ENCODE measurements at regions not wholly inside any gene's neighbourhood (a gene's known extent, or its start where the extent isn't known, plus 50 kb on each side); places are given as distances from the start of the nearest gene placed in this dataset.

DNA sequence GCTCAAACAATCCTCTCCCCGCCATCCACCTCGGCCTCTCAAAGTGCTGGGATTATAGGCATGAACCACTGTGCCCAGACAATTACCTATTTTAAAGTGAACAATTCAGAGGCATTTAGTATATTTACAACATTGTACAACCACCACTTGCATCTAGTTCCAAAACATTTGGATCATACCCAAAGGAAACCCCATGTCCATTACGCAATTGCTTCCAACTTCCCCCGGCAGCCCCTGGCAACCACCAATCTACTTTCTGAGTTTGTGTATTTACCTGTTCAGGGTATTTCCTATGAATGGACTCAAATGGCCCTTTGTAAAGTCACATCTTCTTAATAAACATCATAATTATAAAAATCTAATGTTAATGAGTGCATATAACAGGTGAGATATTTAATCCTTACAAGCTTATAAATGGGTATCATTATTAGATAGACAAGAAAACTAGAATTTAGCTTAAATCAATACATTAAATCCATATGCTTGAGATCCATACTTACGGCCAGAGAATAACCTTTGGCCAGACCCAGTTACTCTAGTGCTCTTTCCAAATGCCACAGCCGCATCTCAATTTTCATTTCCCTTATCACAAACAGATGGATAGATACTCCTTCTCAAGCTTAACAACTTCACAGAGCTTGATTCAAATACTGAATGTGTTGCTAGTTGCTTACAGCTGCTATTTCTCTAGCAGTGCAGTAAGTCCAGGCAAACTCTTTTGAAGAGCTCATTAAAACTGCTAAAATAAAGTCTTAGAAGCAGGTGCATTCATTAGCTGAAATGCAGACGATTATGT is 133.4 kb upstream of the MKLN1 start:
- no peak for DNase-seq

DNA sequence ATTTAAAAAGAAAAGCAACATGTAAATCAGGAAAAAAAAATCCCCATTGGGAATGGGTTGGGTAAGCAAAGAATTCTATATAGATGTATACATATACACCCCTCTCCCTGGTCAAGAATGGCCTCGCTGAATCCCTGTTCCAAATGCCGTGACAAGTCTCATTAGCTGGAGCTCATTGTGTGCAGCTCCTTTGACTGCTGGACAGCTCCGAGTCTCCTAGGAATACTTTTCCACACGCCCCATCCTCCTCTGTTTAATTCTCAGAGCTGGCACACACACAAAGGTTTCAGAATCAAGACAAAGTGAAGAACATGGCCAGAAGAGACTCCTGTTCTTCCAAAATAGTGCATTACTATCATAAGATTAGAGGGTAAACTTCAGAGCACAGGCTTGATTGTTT is 130.9 kb upstream of the MKLN1 start:
- no peak for DNase-seq

- DNase-seq = no peak
Observed at GRCh38 chr7:131197920-131198615, 129.6 kb upstream of the MKLN1 start.

GRCh38 chr7:131202451-131202850 is 125.2 kb upstream of the MKLN1 start:
- no peak for DNase-seq

DNA sequence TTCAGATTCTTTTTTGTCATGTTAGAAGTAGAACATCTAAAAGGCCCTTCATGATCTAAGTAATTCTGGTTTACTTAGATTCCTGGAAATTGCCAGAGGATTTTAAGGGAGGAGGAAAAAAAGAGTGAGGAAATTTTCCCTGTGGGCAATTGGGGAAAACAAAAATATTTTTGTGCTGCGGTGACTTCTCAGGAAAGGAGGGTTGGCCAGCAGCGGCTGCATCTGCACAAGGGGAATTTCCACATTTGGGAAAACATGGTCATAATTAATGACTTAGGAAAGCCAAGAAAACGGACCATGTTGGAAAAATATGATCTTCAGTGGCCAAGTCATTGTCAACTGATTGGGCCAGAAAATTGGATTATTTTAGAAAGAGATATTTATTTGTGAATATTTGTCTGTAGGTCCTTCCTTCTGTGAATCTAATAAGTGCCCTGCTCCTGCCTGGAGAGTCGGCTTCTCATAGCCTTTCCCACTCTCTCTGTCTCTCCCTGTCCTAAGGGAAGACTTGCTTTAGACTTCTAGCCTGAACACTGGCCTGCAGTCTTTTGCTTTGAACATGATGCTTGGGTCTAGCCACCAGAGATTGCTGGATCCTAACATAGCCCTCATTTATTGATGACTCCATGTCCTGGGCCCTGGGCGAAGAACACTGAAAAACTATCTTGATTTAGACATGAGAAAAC is 124.2 kb upstream of the MKLN1 start:
- DNase-seq = no peak

- no peak for DNase-seq
Observed at GRCh38 chr7:131208777-131209176, 118.9 kb upstream of the MKLN1 start.

GRCh38 chr7:131210618-131211017 is 117.1 kb upstream of the MKLN1 start:
- DNase-seq = no peak

DNA sequence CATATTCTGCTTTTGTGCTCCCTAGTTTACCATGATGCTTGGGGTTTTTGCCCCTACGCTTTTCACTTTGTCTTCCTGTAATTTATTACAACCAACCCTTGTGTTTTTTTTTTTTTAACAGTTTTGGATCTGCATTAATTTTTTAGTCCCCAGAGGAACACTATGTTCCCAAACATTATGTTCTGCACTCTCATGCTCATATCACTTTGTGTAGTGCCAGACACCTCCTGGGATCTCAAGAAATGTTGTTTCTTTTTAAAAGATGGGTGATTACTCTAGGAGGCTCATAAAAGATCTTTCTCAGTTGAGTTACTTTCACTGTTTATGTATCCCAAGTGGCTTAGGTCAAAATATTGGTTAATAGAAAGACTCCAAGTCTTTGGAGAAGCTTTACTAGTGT is 116.2 kb upstream of the MKLN1 start:
- DNase-seq = no peak

DNA sequence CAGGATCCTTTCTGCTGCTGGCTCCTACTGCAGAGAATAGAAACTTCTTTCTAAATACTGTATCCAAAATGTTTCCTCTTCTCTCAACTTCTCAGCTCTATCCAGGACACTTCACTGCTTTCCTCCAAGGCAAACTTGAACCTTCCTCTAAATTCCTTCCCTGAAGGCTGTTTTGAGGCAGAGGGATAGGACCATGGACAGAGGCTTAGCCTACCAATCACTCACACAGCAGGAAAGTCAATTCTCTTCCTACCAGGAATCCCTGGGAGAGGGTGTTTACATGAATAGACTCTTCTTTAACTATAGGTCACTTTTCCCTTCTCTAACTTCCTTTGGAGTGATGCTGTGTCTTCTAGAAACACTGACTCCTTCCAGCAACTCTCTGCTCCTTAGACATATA is 115.6 kb upstream of the MKLN1 start:
- no peak for DNase-seq

DNA sequence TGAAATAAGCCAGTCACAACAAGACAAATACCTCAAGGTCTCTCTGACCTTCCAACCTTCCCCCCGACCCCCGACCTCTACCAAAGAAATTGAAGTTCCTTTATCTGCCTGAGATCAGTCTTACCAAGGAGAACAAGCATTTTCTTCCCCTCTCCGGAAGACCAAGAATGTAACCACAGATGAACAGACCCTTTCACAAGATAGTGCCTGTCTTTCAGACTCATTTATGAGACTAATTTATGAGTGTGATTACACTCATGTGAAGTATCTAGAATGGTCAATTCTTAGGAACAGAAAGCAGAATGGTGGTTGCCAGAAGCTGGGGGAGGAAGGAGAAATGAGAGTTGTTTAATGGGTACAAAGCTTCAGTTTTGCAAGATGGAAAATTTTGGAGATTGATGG is 108.9 kb upstream of the MKLN1 start:
- no peak for DNase-seq

DNA sequence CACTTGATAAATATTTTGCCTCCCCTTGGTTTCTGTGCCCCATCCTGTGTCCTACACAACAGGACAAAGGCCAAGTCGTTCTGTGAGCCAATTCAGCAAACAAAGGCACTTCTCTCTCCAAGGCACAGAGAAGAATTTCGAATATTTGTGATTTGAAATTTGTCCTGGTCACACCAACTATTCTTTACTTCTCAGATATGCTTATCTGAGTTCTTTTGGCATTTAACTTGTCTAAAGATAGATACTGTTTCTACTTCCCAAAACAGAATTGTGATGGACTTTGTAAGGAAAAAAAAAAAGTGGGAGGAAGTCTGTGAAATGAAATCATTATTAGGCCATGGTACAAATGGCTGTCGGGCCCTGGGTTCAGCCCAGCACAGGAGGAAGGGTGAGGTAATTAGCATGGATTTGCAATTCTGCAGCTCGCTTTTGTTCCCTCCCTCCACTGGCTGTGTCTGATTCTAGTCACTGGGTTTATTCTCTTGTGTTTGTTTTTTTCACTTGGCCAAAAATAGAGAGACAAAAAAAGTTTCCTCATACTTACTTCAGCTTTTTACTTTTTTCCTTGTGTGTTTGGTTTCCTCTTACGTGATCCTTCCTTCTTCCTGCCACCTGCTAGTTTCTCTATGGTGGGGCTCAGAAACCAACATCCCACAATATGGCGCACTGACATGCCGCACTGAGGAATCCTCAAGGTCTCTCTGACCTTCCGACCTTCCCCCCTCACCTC is 108.2 kb upstream of the MKLN1 start:
- no peak for DNase-seq

- DNase-seq = no peak
Observed at GRCh38 chr7:131221061-131221460, 106.6 kb upstream of the MKLN1 start.

DNA sequence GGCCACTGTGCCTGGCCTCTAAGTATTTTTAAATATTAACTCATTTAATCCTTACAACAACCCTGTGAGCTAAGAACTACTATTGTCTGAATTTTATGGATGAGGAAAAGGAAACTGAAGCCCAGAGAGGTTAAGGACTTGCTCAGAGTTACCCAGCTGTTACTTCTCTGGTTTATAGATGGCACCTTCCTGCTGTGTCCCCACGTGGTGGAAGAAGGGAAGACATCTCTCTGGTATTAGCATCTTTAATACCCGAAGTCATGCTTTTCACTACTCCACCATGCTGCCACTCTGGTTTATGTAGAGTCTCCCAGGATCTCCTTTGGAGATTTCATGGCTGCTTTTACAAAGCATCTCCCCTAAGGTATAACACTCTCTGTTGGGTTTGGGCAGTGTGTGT is 105.5 kb upstream of the MKLN1 start:
- DNase-seq = no peak

- DNase-seq = no peak
Observed at GRCh38 chr7:131223151-131223550, 104.5 kb upstream of the MKLN1 start.

GRCh38 chr7:131224996-131225395 is 102.7 kb upstream of the MKLN1 start:
- DNase-seq = no peak

- no peak for DNase-seq
Observed at GRCh38 chr7:131225619-131226513, 101.8 kb upstream of the MKLN1 start.

DNA sequence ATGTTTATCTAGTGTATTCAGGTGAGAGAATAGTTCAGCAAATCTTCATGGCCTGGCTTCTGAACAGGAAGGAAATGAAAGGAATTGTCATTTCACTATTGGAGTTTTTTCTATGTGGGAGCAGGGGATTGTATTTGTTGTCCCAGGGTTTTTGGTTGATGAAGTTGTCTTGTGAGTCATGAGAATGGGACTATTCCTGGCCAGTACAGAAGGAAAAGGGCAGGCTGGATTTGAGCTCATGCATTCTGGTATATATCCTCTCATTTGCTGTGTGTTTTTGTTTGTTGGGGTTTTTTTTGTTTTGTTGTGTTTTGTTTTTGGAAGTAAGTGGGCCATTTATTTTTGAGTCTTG is 101.2 kb upstream of the MKLN1 start:
- no peak for DNase-seq

DNA sequence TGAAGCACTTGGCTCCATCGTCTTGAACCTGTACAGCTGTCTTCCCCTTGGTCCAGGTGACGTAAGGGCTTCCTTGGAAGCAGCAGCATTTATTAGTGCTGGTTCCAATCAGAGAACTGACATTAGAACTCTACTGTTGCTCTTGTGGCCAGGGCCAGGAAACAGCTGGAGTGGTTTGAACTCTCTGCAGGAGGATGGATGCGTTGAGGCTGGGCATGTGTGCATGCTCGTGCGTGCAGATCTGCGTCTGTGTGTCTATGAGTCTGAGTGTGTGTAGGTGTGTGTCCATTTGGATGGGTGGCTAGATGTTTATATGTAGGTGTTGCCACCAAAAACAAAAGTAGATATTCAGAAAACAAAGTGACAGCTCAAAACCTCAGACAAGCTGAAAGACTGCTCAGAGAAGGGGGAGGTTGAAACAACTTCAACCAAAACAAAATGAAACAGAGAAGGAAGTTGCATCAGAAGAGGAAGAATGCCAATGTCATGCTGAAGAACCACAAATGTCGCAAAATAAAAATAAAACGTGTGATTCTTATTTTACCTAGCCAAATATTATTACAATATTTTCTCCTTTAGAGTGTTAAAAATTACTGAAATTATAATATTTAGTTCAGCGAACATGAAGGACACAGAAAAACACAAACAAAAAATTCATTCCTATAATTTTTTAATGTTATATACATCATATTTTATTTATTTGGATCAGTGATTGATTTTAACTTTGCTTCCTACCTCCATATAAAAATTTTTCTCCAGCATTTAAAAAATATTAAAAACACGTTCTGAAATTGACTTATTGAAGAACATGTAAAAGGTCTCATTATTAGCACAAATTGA is 96.1 kb upstream of the MKLN1 start:
- DNase-seq = peak; percentile 58

DNA sequence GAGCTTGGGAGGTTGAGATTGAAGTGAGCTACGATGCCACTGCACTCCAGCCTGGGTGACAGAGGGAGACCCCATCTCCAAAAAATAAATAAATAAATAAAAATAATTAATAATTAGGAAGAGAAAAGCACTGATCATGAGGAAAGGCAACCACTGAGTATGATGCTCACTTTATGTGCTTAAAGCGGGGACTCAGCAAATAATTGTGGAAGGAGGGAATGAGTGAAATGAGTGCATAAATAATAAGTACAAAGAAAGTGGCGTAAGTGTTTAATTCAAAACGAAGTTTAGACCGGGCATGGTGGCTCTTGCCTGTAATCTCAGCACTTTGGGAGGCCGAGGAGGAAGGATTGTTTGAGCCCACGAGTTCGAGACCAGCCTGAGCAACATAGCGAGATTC is 94.9 kb upstream of the MKLN1 start:
- no peak for DNase-seq

DNA sequence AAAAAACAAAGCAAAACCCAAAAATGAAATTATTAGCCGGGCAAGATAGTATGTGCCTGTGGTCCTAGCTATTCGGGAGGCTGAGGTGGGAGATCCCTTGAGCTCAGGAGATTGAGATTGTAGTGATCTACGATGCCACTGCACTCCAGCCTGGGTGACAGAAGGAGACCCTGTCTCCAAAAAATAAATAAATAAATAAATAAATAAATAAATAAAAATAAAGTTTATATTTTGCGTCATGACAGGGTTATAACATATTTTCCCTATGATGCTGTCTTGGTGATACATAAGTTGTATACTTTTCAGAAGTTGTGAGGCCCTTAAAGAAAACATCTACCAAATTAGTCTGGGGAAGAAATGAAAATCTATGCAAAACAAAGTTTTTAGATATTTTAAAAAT is 94.5 kb upstream of the MKLN1 start:
- DNase-seq = no peak

DNA sequence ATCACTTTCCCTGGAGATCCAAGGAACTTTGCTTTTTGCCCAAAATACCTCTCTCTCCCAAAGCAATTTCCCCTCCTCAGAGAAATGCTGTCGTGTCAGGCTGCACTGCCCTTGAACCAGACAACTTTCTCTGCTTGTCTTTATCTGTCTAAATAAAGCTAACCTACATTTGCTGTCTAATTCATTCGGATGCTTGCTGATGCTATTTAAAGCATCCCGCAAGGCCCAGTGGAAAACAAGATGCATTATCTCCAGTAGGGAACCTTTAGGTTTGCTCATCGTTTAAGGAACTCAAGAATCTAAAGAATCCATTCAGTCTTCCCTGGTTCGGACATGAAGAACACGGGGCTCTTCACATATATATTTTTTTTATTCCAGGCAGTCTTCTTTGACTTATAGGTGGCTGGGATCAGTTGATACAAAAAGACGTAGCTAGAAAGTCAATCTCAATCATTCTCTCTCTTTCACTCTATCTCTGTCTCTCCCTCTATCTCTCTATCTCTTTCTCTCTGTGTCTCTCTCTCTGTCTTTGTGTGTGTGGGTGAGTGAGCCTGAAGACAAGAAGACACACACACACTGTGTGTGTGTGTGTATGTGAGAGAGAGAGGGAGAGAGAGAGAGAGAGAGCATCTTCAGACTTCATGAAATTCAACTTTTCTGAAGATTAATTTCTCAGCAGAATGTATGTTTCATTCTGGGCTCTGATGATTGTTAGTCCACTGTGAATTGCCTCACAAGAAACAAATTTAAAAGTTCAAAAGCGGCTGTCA is 92.8 kb upstream of the MKLN1 start:
- DNase-seq = no peak

All from activated CD4-positive, alpha-beta T cell treated with anti-CD3 and anti-CD28 coated beads, Interleukin-2, amount 50 U/mL, for 1 hour (primary cell).